ENCODE measurements at regions not wholly inside any gene's neighbourhood (a gene's known extent, or its start where the extent isn't known, plus 50 kb on each side); places are given as distances from the start of the nearest gene placed in this dataset.

- Histone ChIP-seq H3K4me3 (ENCODE audit: low read depth, low read length) (no peak overlapping the region), H3K9me3 (ENCODE audit: control insufficient read depth, insufficient read depth, low read depth, low read length) (no peaks in the 10 kb centered on the region), H3K36me3 (ENCODE audit: control insufficient read depth in 2 of 2, insufficient read depth in 1 of 2, low read length in 2 of 2) (no peaks in the 10 kb centered on the region), H3K27ac (ENCODE audit: extremely low read depth, low read depth, low read length) (no peak overlapping the region), H3K4me1 (ENCODE audit: control insufficient read depth, insufficient read depth, low read length) (no peaks in the 10 kb centered on the region)
- ChIA-PET POLR2A (no interaction called here), CTCF (interaction anchor here (0.7 to 0.9 kb wide), 3 partner anchors 8 to 30 kb away, joined by 3 read pairs; no protein-coding TSS in a partner anchor)
- TF ChIP-seq ZFP3 (tag by site-specific recombination; IDR thresholded peaks at IDR 0.05; ENCODE audit: low read depth): no peak
- no peak for TF ChIP-seq PATZ1 (tag by site-specific recombination; IDR thresholded peaks at IDR 0.05)
- no peak for TF ChIP-seq KLF16 (tag by site-specific recombination; IDR thresholded peaks at IDR 0.05)
- TF ChIP-seq BCL11B (tag by site-specific recombination; IDR thresholded peaks at IDR 0.05; ENCODE audit: low read depth): no peak
- no peak for TF ChIP-seq SCRT2 (tag by site-specific recombination; IDR thresholded peaks at IDR 0.05)
- no peak for TF ChIP-seq ZFP37 (tag by site-specific recombination; IDR thresholded peaks at IDR 0.05)
- TF ChIP-seq ZSCAN30 (tag by site-specific recombination; IDR thresholded peaks at IDR 0.05): no peak
- TF ChIP-seq ZNF221 (tag by site-specific recombination; IDR thresholded peaks at IDR 0.05; ENCODE audit: borderline replicate concordance): no peak
- TF ChIP-seq ZNF837 (tag by site-specific recombination; IDR thresholded peaks at IDR 0.05): no peak
- TF ChIP-seq ZNF48 (tag by site-specific recombination; IDR thresholded peaks at IDR 0.05): no peak
- no peak for TF ChIP-seq OVOL3 (tag by site-specific recombination; IDR thresholded peaks at IDR 0.05)
- no peak for TF ChIP-seq ZNF354C (tag by site-specific recombination; IDR thresholded peaks at IDR 0.05; ENCODE audit: borderline replicate concordance, low read depth)
- no peak for TF ChIP-seq ZNF521 (tag by site-specific recombination; IDR thresholded peaks at IDR 0.05)
- no peak for TF ChIP-seq ZNF280D (tag by site-specific recombination; IDR thresholded peaks at IDR 0.05)
- TF ChIP-seq ZNF350 (tag by site-specific recombination; IDR thresholded peaks at IDR 0.05): no peak
Measured at GRCh38 chr2:180677930-180678624, 302.3 kb upstream of the UBE2E3 start.

- POLR2A ChIA-PET: no interaction called here
- Histone ChIP-seq H3K9me3 (ENCODE audit: control insufficient read depth, insufficient read depth, low read depth, low read length) (no peaks in the 10 kb centered on the region), H3K36me3 (ENCODE audit: control insufficient read depth in 2 of 2, insufficient read depth in 1 of 2, low read length in 2 of 2) (no peaks in the 10 kb centered on the region), H3K4me1 (ENCODE audit: control insufficient read depth, insufficient read depth, low read length) (no peaks in the 10 kb centered on the region), H3K4me3 (ENCODE audit: low read depth, low read length) (no peak overlapping the region), H3K27ac (ENCODE audit: extremely low read depth, low read depth, low read length) (no peak overlapping the region)
- CTCF ChIA-PET: interaction anchor here (0.7 kb wide), 1 partner anchor 1027 kb away, joined by 3 read pairs; no protein-coding TSS in a partner anchor
- TF ChIP-seq ZNF335 (tag by site-specific recombination; conservative IDR thresholded peaks at IDR 0.05) (no peak), ZNF362 (tag by site-specific recombination; IDR thresholded peaks at IDR 0.05) (no peak), ZBTB49 (tag by site-specific recombination; IDR thresholded peaks at IDR 0.05; ENCODE audit: low read depth) (no peak), GFI1B (tag by site-specific recombination; IDR thresholded peaks at IDR 0.05) (no peak), ZBTB44 (tag by site-specific recombination; IDR thresholded peaks at IDR 0.05) (no peak), ZNF292 (tag by site-specific recombination; IDR thresholded peaks at IDR 0.05; ENCODE audit: borderline replicate concordance, low read depth) (no peak), ZNF302 (tag by site-specific recombination; IDR thresholded peaks at IDR 0.05; ENCODE audit: low read depth) (no peak), ZNF155 (tag by site-specific recombination; IDR thresholded peaks at IDR 0.05) (no peak), ZBTB26 (tag by site-specific recombination; optimal IDR thresholded peaks at IDR 0.05) (no peak)
Measured at GRCh38 chr2:180677200-180677599, 303.2 kb upstream of the UBE2E3 start.
